Endothelial cell (in vitro differentiated cells): ENCODE measurements at regions not wholly inside any gene's neighbourhood (a gene's known extent, or its start where the extent isn't known, plus 50 kb on each side); places are given as distances from the start of the nearest gene placed in this dataset.

Experiments used
- DNase-seq: peaks from one replicate; pipeline ENCODE4 v3.0.0; 2021; ENCODE audit warnings: low spot score
- H3K27ac Mint-ChIP-seq: one replicate; pipeline ENCODE4 v1.8.0; 2021; ENCODE audit warnings: mixed read lengths, inconsistent platforms; ENCODE audit not compliant: unreplicated experiment
- H3K27me3 Mint-ChIP-seq: one replicate; pipeline ENCODE4 v1.8.0; 2021; ENCODE audit warnings: mild to moderate bottlenecking, moderate library complexity, mixed read lengths, inconsistent platforms; ENCODE audit not compliant: unreplicated experiment
- H3K36me3 Mint-ChIP-seq: one replicate; pipeline ENCODE4 v1.8.0; 2021; ENCODE audit warnings: mild to moderate bottlenecking, low read depth, mixed read lengths, inconsistent platforms; ENCODE audit not compliant: unreplicated experiment
- H3K4me1 Mint-ChIP-seq: one replicate; pipeline ENCODE4 v1.8.0; 2021; ENCODE audit warnings: mild to moderate bottlenecking, mixed read lengths, inconsistent platforms; ENCODE audit not compliant: unreplicated experiment
- H3K4me3 Mint-ChIP-seq: one replicate; pipeline ENCODE4 v1.8.0; 2021; ENCODE audit warnings: mild to moderate bottlenecking, mixed read lengths, inconsistent platforms; ENCODE audit not compliant: unreplicated experiment
- H3K9me3 Mint-ChIP-seq: one replicate; pipeline ENCODE4 v1.8.0; 2021; ENCODE audit warnings: mixed read lengths, inconsistent platforms; ENCODE audit not compliant: unreplicated experiment
- TF ChIP-seq, protein P1 (sequence below): fragments of 200-600 bp; sonication (generic); IDR thresholded peaks from one replicate; pipeline ENCODE4 v1.5.0; 2021; ENCODE audit warnings: antibody characterized with exemption; ENCODE audit not compliant: unreplicated experiment

DNA sequence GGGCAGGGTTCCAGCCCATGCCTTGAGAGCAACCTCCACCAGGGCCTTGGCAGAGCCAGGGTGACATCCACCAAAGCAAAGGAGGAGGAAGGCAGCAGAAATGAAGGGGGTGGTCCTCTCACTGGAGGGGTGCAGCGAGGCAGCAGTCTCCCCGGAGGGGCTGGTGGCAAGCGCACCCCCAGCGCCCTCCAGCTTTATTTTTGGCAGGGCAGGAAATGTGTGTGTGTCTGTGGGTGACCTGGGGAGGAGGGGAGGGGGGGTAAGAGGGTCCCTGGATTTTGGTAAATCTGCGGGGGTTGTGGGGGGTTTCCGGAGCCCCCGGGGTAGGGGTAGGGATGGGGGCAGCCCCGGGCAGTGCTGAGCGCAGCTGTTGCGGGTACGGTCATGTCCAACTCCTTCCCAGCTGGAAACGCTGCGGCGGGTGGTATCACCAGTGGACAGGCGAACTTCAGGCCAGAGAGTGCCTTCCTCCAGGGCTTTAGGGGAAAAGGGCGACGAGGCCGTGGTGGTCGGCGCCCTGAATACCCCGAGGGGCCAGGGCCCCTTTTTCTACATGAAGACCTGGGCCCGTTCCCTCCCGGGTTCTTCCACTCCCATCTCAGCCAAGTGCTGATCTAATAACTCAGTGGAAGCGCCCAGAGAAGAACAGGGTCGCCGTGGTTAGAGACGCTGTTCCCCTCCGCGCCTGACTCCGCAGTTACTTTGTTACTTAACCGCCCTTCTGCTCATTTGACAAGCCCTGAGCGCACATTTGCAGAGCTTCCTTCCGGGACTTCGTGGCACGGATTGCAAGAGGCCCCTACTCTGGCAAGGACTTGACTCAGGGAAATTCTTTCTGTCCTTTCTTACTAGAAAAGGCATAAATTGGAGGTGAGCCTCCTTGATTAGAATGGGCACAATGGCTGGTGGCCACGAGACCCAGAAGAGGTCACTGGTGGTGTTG is 55.2 kb downstream of the FOS start:
- Mint-ChIP-seq H3K4me1 (no peaks in the 10 kb centered on the region), H3K27ac (no peak overlapping the region), H3K9me3 (no peaks in the 10 kb centered on the region), H3K27me3 (peaks cover 1% of the 10 kb centered on the region), H3K36me3 (no peaks in the 10 kb centered on the region), H3K4me3 (no peak overlapping the region)
- TF ChIP-seq, protein P1, sequence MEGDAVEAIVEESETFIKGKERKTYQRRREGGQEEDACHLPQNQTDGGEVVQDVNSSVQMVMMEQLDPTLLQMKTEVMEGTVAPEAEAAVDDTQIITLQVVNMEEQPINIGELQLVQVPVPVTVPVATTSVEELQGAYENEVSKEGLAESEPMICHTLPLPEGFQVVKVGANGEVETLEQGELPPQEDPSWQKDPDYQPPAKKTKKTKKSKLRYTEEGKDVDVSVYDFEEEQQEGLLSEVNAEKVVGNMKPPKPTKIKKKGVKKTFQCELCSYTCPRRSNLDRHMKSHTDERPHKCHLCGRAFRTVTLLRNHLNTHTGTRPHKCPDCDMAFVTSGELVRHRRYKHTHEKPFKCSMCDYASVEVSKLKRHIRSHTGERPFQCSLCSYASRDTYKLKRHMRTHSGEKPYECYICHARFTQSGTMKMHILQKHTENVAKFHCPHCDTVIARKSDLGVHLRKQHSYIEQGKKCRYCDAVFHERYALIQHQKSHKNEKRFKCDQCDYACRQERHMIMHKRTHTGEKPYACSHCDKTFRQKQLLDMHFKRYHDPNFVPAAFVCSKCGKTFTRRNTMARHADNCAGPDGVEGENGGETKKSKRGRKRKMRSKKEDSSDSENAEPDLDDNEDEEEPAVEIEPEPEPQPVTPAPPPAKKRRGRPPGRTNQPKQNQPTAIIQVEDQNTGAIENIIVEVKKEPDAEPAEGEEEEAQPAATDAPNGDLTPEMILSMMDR: no peak
- DNase-seq: no peak

DNA sequence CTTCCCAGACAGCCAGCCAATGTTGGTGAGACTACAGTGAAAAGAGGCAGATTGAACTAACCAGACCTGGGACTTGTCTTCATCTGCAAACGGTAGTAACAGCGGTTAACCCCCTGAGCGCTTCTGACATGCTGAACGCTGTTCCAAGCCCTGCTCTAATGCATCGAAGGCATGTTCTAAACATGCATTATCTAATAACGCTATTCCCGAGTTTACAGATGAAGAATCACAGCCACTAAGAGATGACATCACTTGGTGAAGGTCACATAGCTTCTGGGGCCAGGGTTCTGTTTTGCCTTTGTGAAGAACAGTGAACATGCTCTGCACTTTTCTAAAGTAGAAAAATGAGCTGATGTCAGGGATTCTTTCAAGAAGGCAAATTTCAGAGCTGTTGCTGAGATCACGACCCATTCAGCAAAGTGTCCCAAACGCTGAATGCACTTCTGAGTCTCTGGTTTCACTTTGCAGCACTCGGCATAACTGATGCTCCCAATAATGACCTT is 56.0 kb downstream of the FOS start:
- H3K9me3 Mint-ChIP-seq: no peaks in the 10 kb centered on the region
- DNase-seq: no peak
- H3K4me1 Mint-ChIP-seq: no peaks in the 10 kb centered on the region
- TF ChIP-seq, protein P1: no peak
- H3K27ac Mint-ChIP-seq: no peak overlapping the region
- H3K36me3 Mint-ChIP-seq: no peaks in the 10 kb centered on the region
- peaks cover 1% of the 10 kb centered on the region for H3K27me3 Mint-ChIP-seq
- H3K4me3 Mint-ChIP-seq: no peak overlapping the region

DNA sequence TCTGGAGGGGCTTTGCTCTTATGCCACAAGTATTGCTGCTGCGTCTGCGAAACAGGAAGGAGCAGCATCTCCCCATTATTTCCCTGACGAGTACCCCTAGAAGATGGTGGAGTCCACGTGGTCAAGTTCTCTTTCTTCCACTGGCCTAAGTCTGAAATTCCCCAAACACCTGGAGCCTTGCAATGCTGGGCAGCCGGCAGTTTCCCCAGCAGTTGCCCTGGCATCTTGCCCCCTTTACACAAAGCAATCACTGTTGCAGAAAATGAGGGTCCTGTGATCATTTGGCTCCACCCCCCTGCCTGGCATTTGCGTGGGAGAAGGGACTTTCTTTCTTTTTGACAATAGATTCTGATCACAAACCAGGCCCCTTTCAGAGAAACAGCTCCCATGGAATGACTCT is 56.9 kb downstream of the FOS start:
- DNase-seq: no peak
- TF ChIP-seq, protein P1: no peak
- H3K36me3 Mint-ChIP-seq: no peaks in the 10 kb centered on the region
- H3K27ac Mint-ChIP-seq: no peak overlapping the region
- no peak overlapping the region for H3K4me3 Mint-ChIP-seq
- peaks cover 2% of the 10 kb centered on the region for H3K4me1 Mint-ChIP-seq
- peaks cover 1% of the 10 kb centered on the region for H3K27me3 Mint-ChIP-seq
- no peaks in the 10 kb centered on the region for H3K9me3 Mint-ChIP-seq

DNA sequence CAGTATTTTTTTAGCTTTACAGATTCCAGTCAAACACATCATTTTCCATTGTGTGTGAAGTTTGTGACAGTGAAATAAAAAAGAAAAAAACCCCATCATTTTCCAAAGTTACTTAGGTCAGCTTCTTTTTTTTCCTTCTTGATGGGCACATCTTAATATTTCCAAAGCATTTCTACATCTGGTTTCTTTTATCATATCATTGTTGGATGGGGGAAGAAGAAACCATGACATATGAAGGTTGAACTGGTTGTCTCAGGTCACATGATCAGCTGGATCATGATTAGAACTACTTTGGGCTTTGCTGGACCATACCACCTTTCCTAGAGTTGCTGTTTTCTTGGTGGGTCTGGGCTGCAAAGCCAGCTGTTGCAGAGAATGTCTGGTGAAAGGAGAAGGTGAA is 59.8 kb downstream of the FOS start:
- TF ChIP-seq, protein P1: no peak
- DNase-seq: no peak
- no peak overlapping the region for H3K27ac Mint-ChIP-seq
- H3K36me3 Mint-ChIP-seq: no peaks in the 10 kb centered on the region
- H3K4me1 Mint-ChIP-seq: peaks cover 10% of the 10 kb centered on the region
- peaks cover 3% of the 10 kb centered on the region for H3K27me3 Mint-ChIP-seq
- H3K4me3 Mint-ChIP-seq: no peak overlapping the region
- H3K9me3 Mint-ChIP-seq: no peaks in the 10 kb centered on the region

DNA sequence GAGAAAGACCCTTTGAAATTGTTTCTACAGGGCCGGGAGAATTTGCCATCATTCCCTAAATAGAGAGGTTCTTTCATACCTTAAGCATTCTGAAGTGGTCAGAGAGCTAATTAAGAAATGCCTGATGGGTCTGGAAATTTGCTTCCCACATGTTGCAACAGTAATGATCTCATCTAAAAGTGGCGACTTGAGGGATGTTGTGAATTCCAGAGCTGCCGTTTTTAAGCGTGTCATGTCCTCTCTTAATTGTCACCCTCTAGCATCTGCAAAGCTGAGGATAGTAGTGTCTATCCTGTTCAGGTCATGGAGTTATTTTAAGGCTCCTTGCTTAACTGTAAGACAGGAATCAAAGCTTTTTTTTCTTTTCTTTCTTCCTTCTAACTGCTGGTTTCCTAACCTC is 60.4 kb downstream of the FOS start:
- no peak overlapping the region for H3K27ac Mint-ChIP-seq
- no peak overlapping the region for H3K4me3 Mint-ChIP-seq
- H3K27me3 Mint-ChIP-seq: peaks cover 6% of the 10 kb centered on the region
- peaks cover 10% of the 10 kb centered on the region for H3K4me1 Mint-ChIP-seq
- no peaks in the 10 kb centered on the region for H3K36me3 Mint-ChIP-seq
- DNase-seq: no peak
- no peaks in the 10 kb centered on the region for H3K9me3 Mint-ChIP-seq
- TF ChIP-seq, protein P1: no peak
